SKM-1 treated with dmso at 0.1 percent for 144 hours (cell line): ENCODE measurements at regions not wholly inside any gene's neighbourhood (a gene's known extent, or its start where the extent isn't known, plus 50 kb on each side); places are given as distances from the start of the nearest gene placed in this dataset.
"Not testable (repeated sequence)": the region's sequence is repeated elsewhere in the genome, so short reads cannot be mapped to it uniquely, and the experiment has no call there.

Source experiments
- DNase-seq: peaks from one replicate; lab custom pipeline; 2025; ENCODE audit not compliant: unreplicated experiment; lab: John Stamatoyannopoulos, UW

- no peak for DNase-seq
These were observed 192.3 kb upstream of the SSTR4 start for GRCh38 chr20:22842793-22843192.

GRCh38 chr20:22844959-22845358 is 190.2 kb upstream of the SSTR4 start:
- no peak for DNase-seq

GRCh38 chr20:22846863-22847262 is 188.2 kb upstream of the SSTR4 start:
- no peak for DNase-seq

GRCh38 chr20:22848364-22848763 is 186.7 kb upstream of the SSTR4 start:
- no peak for DNase-seq

GRCh38 chr20:22851679-22852346 is 183.3 kb upstream of the SSTR4 start:
- DNase-seq = not testable (repeated sequence)

GRCh38 chr20:22861231-22861980 is 173.7 kb upstream of the SSTR4 start:
- DNase-seq = no peak

- no peak for DNase-seq
These were observed 173.1 kb upstream of the SSTR4 start for GRCh38 chr20:22861990-22862389.

- no peak for DNase-seq
These were observed 172.4 kb upstream of the SSTR4 start for GRCh38 chr20:22862671-22863230.

- DNase-seq = no peak
These were observed 171.3 kb upstream of the SSTR4 start for GRCh38 chr20:22863826-22864225.

- DNase-seq = no peak
These were observed 168.2 kb upstream of the SSTR4 start for GRCh38 chr20:22866812-22867341.

- DNase-seq = no peak
These were observed 156.9 kb upstream of the SSTR4 start for GRCh38 chr20:22878166-22878565.

- DNase-seq = no peak
These were observed 154.8 kb upstream of the SSTR4 start for GRCh38 chr20:22880277-22880676.

GRCh38 chr20:22887796-22888195 is 147.3 kb upstream of the SSTR4 start:
- DNase-seq = no peak

- DNase-seq = no peak
These were observed 144.4 kb upstream of the SSTR4 start for GRCh38 chr20:22890594-22891300.

GRCh38 chr20:22901164-22901563 is 133.9 kb upstream of the SSTR4 start:
- DNase-seq = no peak

GRCh38 chr20:22901921-22902320 is 133.2 kb upstream of the SSTR4 start:
- no peak for DNase-seq

- no peak for DNase-seq
These were observed 130.7 kb upstream of the SSTR4 start for GRCh38 chr20:22904386-22904785.

GRCh38 chr20:22904905-22905304 is 130.2 kb upstream of the SSTR4 start:
- no peak for DNase-seq

- no peak for DNase-seq
These were observed 129.5 kb upstream of the SSTR4 start for GRCh38 chr20:22905658-22906057.

- no peak for DNase-seq
These were observed 126.7 kb upstream of the SSTR4 start for GRCh38 chr20:22908437-22908836.

GRCh38 chr20:22908944-22909343 is 126.2 kb upstream of the SSTR4 start:
- no peak for DNase-seq
